Neural cell (in vitro differentiated cells): ENCODE measurements at regions not wholly inside any gene's neighbourhood (a gene's known extent, or its start where the extent isn't known, plus 50 kb on each side); places are given as distances from the start of the nearest gene placed in this dataset.

Experiments used
- CTCF ChIP-seq: fragments of 450-650 bp; IDR thresholded peaks from 2 replicates; pipeline ENCODE4 v1.5.1; 2014; ENCODE audit warnings: antibody characterized with exemption, mild to moderate bottlenecking, moderate library complexity; ENCODE audit not compliant: poor library complexity, severe bottlenecking
- POLR2AphosphoS5 ChIP-seq: IDR thresholded peaks from 2 replicates; pipeline ENCODE4 v1.6.1; 2012
- RAD21 ChIP-seq: fragments of 450-650 bp; conservative IDR thresholded peaks from 2 replicates; pipeline ENCODE4 v1.6.1; 2014; ENCODE audit warnings: antibody characterized with exemption, mild to moderate bottlenecking, moderate library complexity
- SMC3 ChIP-seq: fragments of 450-650 bp; conservative IDR thresholded peaks from 2 replicates; pipeline ENCODE4 v1.6.1; 2014; ENCODE audit warnings: antibody characterized with exemption, mild to moderate bottlenecking, moderate library complexity; ENCODE audit not compliant: poor library complexity

- TF ChIP-seq CTCF (no peak), POLR2AphosphoS5 (no peak), RAD21 (no peak), SMC3 (no peak)
These were observed 444.0 kb upstream of the ZWINT start for GRCh38 chr10:56805022-56805421.
